ENCODE measurements at regions not wholly inside any gene's neighbourhood (a gene's known extent, or its start where the extent isn't known, plus 50 kb on each side); places are given as distances from the start of the nearest gene placed in this dataset.

GRCh38 chr6:164107297-164107995, 692.9 kb downstream of the QKI start:
- Histone ChIP-seq H3K4me1 (ENCODE audit: insufficient read depth, low read length) (peaks cover 5% of the 10 kb centered on the region; the same call in 1 of the 2 replicates), H3K27me3 (ENCODE audit: insufficient read depth, low read length) (no peaks in the 10 kb centered on the region), H3K27ac (ENCODE audit: low read depth, low read length) (no peak overlapping the region), H3K36me3 (ENCODE audit: insufficient read depth, low read length) (no peaks in the 10 kb centered on the region), H3K9me3 (ENCODE audit: insufficient read depth, low read depth, low read length) (no peaks in the 10 kb centered on the region), H3K9ac (ENCODE audit: low read depth, low read length) (no peak overlapping the region), H3K4me3 (ENCODE audit: low read length) (no peak overlapping the region)
- WGBS, result 95% methylated on average over 9 of the region's 9 CpGs

DNA sequence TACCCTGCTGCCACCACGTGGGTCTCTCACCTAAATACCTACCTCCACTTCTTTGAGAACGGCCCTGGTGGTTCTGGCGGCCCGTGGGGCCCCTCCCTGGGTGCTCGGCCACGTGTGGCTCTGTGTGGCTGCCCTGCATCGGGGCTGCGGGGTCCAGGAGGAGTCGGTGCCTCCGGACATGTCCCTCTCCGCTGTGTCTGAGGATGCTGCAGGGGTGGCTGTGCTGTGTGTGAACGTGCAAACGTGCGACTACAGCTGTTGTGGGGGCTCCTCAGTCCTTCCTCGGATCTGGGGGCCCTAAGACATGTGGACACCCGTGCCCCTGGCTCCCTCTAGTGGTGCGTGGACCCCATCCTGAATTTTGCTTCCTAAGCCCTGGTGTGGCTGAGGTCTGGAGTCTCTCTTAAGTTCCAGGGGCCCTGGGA, 691.8 kb downstream of the QKI start:
- Histone ChIP-seq H3K9ac (ENCODE audit: low read depth, low read length) (no peak overlapping the region), H3K9me3 (ENCODE audit: insufficient read depth, low read depth, low read length) (no peaks in the 10 kb centered on the region), H3K4me1 (ENCODE audit: insufficient read depth, low read length) (peaks cover 14% of the 10 kb centered on the region; the same call in 1 of the 2 replicates), H3K36me3 (ENCODE audit: insufficient read depth, low read length) (no peaks in the 10 kb centered on the region), H3K27ac (ENCODE audit: low read depth, low read length) (no peak overlapping the region), H3K4me3 (ENCODE audit: low read length) (no peak overlapping the region), H3K27me3 (ENCODE audit: insufficient read depth, low read length) (no peaks in the 10 kb centered on the region)
- 90% methylated on average over 17 of the region's 17 CpGs for WGBS

DNA sequence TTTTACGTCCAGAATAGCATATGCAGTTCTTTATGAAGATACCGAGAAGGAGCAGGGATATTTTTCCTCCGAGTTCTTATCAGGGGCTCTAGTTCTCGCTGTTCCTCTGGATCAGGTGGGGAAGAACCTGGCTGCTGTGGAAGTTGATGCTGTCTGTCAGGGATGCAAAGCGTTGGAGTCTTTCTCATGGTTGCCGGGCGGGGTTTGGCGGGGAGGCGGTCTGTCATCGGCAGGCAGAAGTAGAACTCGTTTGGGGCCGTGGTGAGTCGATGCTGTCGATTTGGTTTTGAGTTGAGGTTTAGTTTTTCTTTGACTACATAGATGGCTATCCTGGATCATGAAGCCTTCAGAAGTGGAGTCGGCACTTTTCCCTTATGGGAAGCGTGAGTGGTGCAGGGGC, 691.2 kb downstream of the QKI start:
- 95% methylated on average over 16 of the region's 16 CpGs for WGBS
- no peaks in the 10 kb centered on the region for H3K27me3 ChIP-seq (ENCODE audit: insufficient read depth, low read length)
- no peak overlapping the region for H3K27ac ChIP-seq (ENCODE audit: low read depth, low read length)
- H3K36me3 ChIP-seq (ENCODE audit: insufficient read depth, low read length), result no peaks in the 10 kb centered on the region
- H3K9ac ChIP-seq (ENCODE audit: low read depth, low read length), result no peak overlapping the region
- no peak overlapping the region for H3K4me3 ChIP-seq (ENCODE audit: low read length)
- H3K9me3 ChIP-seq (ENCODE audit: insufficient read depth, low read depth, low read length), result no peaks in the 10 kb centered on the region
- H3K4me1 ChIP-seq (ENCODE audit: insufficient read depth, low read length), result peaks cover 14% of the 10 kb centered on the region; the same call in 1 of the 2 replicates

- 100% methylated on average over 4 of the region's 4 CpGs for WGBS
- Histone ChIP-seq H3K27me3 (ENCODE audit: insufficient read depth, low read length) (no peaks in the 10 kb centered on the region), H3K9me3 (ENCODE audit: insufficient read depth, low read depth, low read length) (no peaks in the 10 kb centered on the region), H3K9ac (ENCODE audit: low read depth, low read length) (no peak overlapping the region), H3K27ac (ENCODE audit: low read depth, low read length) (no peak overlapping the region), H3K4me1 (ENCODE audit: insufficient read depth, low read length) (peaks cover 14% of the 10 kb centered on the region; the same call in 1 of the 2 replicates), H3K4me3 (ENCODE audit: low read length) (no peak overlapping the region), H3K36me3 (ENCODE audit: insufficient read depth, low read length) (no peaks in the 10 kb centered on the region)
Measured at GRCh38 chr6:164104432-164104831, 689.9 kb downstream of the QKI start.

DNA sequence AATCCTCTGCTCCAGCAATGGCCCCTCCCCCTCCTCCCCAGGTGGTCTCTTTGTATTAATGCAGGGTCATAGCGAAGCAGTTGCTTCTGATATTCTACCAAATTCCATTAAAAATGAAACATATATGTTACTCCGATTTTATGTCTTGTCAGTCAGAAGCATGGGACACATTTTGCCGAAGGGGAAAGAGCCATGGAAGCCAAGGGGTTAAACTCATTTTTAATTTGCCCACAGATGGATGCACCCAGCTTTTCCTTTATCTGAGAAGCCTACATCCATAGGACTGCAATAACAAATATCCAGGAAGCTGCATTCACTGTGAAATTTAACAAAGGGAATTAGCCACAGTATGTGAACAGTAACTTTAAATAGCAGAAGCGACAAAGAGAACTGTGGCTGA, 688.2 kb downstream of the QKI start:
- H3K9me3 ChIP-seq (ENCODE audit: insufficient read depth, low read depth, low read length), result no peaks in the 10 kb centered on the region
- H3K4me1 ChIP-seq (ENCODE audit: insufficient read depth, low read length), result peaks cover 14% of the 10 kb centered on the region; the same call in 1 of the 2 replicates
- no peaks in the 10 kb centered on the region for H3K36me3 ChIP-seq (ENCODE audit: insufficient read depth, low read length)
- H3K27ac ChIP-seq (ENCODE audit: low read depth, low read length), result no peak overlapping the region
- no peak overlapping the region for H3K9ac ChIP-seq (ENCODE audit: low read depth, low read length)
- no peak overlapping the region for H3K4me3 ChIP-seq (ENCODE audit: low read length)
- no peaks in the 10 kb centered on the region for H3K27me3 ChIP-seq (ENCODE audit: insufficient read depth, low read length)
- 81% methylated on average over 3 of the region's 4 CpGs for WGBS

DNA sequence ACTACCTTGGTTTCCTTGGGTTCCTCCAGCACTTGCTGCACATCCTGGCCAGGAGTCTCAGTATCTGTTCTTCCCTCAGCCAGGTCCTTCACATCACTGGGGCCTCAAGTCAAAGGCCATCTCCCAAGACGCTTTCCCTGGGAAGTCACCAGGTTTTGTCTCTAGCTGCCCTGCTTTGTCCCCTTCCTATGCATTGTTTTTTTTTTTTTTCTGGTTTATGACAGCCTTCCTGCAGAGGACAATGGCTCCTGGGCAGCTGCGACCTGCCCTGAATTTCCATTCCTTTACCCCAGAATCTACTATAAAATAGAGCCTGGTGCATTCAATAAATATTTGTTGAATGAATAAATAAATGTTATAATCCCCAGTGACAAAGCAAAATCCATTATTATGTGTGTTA, 687.3 kb downstream of the QKI start:
- Histone ChIP-seq H3K9me3 (ENCODE audit: insufficient read depth, low read depth, low read length) (no peaks in the 10 kb centered on the region), H3K9ac (ENCODE audit: low read depth, low read length) (no peak overlapping the region), H3K4me3 (ENCODE audit: low read length) (no peak overlapping the region), H3K36me3 (ENCODE audit: insufficient read depth, low read length) (no peaks in the 10 kb centered on the region), H3K27ac (ENCODE audit: low read depth, low read length) (no peak overlapping the region), H3K27me3 (ENCODE audit: insufficient read depth, low read length) (no peaks in the 10 kb centered on the region), H3K4me1 (ENCODE audit: insufficient read depth, low read length) (peaks cover 14% of the 10 kb centered on the region; the same call in 1 of the 2 replicates)
- WGBS, result 74% methylated on average over 1 of the region's 2 CpGs

- H3K4me3 ChIP-seq (ENCODE audit: low read length), result no peak overlapping the region
- H3K4me1 ChIP-seq (ENCODE audit: insufficient read depth, low read length), result peaks cover 14% of the 10 kb centered on the region; the same call in 1 of the 2 replicates
- H3K36me3 ChIP-seq (ENCODE audit: insufficient read depth, low read length), result no peaks in the 10 kb centered on the region
- H3K27ac ChIP-seq (ENCODE audit: low read depth, low read length), result no peak overlapping the region
- WGBS, result 92% methylated on average over 22 of the region's 22 CpGs
- H3K9ac ChIP-seq (ENCODE audit: low read depth, low read length), result no peak overlapping the region
- H3K27me3 ChIP-seq (ENCODE audit: insufficient read depth, low read length), result no peaks in the 10 kb centered on the region
- no peaks in the 10 kb centered on the region for H3K9me3 ChIP-seq (ENCODE audit: insufficient read depth, low read depth, low read length)
Measured at GRCh38 chr6:164099269-164099865, 684.8 kb downstream of the QKI start.

GRCh38 chr6:164098857-164099267, 684.3 kb downstream of the QKI start:
- H3K9me3 ChIP-seq (ENCODE audit: insufficient read depth, low read depth, low read length), result no peaks in the 10 kb centered on the region
- H3K9ac ChIP-seq (ENCODE audit: low read depth, low read length), result no peak overlapping the region
- H3K4me1 ChIP-seq (ENCODE audit: insufficient read depth, low read length), result peaks cover 14% of the 10 kb centered on the region; the same call in 1 of the 2 replicates
- H3K27me3 ChIP-seq (ENCODE audit: insufficient read depth, low read length), result no peaks in the 10 kb centered on the region
- H3K36me3 ChIP-seq (ENCODE audit: insufficient read depth, low read length), result no peaks in the 10 kb centered on the region
- H3K4me3 ChIP-seq (ENCODE audit: low read length), result no peak overlapping the region
- WGBS, result 92% methylated on average over 9 of the region's 9 CpGs
- H3K27ac ChIP-seq (ENCODE audit: low read depth, low read length), result no peak overlapping the region

DNA sequence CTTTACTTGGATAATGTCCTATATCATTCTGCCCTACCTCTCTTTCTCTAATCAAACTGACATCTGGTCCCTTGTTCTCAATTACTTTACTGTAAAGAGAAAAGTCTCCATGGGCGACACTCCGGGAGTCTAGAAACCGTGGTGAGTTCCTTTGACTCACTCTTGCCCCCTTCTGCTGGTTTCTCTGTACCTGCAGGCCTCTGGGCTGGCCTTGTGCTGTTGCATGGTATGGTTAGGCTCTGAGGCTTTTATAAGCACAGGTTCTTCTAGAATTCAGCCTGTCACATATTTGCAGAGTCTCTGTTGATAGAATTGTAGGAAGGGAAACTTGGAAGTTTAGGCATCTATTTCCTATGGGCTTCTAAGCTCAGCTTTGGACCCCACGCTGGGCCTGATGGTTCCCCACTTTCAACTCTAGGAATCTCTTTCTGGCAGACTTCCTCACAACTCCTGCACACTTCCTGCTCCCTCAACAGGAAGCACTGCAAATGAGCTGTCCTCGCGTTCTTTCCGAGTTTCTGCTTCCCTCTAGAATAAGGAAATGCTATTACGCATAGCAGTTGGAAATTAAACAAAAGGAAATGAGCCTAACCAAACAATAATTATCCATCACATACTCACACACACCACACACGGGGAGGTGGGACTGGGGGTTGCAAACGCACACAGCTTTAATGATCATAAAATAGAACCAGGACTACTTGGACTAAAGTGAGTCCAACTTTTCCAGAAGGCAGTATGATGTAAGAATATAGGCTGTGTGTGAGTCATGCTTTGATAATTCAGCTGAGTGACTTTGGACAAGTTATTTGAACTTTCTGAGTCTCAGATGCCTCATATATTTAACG, 683.3 kb downstream of the QKI start:
- H3K27me3 ChIP-seq (ENCODE audit: insufficient read depth, low read length), result no peaks in the 10 kb centered on the region
- H3K27ac ChIP-seq (ENCODE audit: low read depth, low read length), result no peak overlapping the region
- 89% methylated on average over 11 of the region's 11 CpGs for WGBS
- H3K4me3 ChIP-seq (ENCODE audit: low read length), result no peak overlapping the region
- H3K36me3 ChIP-seq (ENCODE audit: insufficient read depth, low read length), result no peaks in the 10 kb centered on the region
- no peak overlapping the region for H3K9ac ChIP-seq (ENCODE audit: low read depth, low read length)
- H3K4me1 ChIP-seq (ENCODE audit: insufficient read depth, low read length), result peaks cover 17% of the 10 kb centered on the region
- H3K9me3 ChIP-seq (ENCODE audit: insufficient read depth, low read depth, low read length), result no peaks in the 10 kb centered on the region

DNA sequence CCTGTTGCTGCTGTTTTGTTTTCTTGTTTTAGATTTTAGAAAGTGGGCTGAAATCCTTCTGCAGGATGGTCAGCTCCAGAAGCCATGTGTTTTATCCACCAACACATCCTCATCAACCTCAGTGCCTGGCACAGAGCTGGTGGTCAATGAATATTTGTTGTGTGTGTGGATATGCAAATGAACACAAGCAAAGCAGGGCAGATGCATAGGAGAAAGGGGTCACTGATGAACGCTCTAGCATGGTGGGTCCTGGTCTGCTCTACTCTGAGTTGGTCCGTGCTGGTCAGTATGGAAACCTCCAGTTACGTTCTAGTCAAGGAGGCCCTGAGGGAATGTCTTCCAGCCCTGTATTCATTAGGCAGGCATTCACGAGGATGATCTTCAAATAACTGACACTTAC, 682.5 kb downstream of the QKI start:
- Histone ChIP-seq H3K27me3 (ENCODE audit: insufficient read depth, low read length) (no peaks in the 10 kb centered on the region), H3K4me1 (ENCODE audit: insufficient read depth, low read length) (peaks cover 10% of the 10 kb centered on the region), H3K36me3 (ENCODE audit: insufficient read depth, low read length) (no peaks in the 10 kb centered on the region), H3K9me3 (ENCODE audit: insufficient read depth, low read depth, low read length) (no peaks in the 10 kb centered on the region), H3K4me3 (ENCODE audit: low read length) (no peak overlapping the region), H3K9ac (ENCODE audit: low read depth, low read length) (no peak overlapping the region), H3K27ac (ENCODE audit: low read depth, low read length) (no peak overlapping the region)
- WGBS, result 93% methylated on average over 4 of the region's 4 CpGs

GRCh38 chr6:164095056-164095455, 680.5 kb downstream of the QKI start:
- WGBS, result 94% methylated on average over 3 of the region's 3 CpGs
- Histone ChIP-seq H3K4me1 (ENCODE audit: insufficient read depth, low read length) (peaks cover 6% of the 10 kb centered on the region), H3K9ac (ENCODE audit: low read depth, low read length) (no peak overlapping the region), H3K36me3 (ENCODE audit: insufficient read depth, low read length) (no peaks in the 10 kb centered on the region), H3K9me3 (ENCODE audit: insufficient read depth, low read depth, low read length) (no peaks in the 10 kb centered on the region), H3K27ac (ENCODE audit: low read depth, low read length) (no peak overlapping the region), H3K4me3 (ENCODE audit: low read length) (no peak overlapping the region), H3K27me3 (ENCODE audit: insufficient read depth, low read length) (no peaks in the 10 kb centered on the region)

Data from HUES64 (cell line).